AG04449 (cell line): ENCODE measurements at regions not wholly inside any gene's neighbourhood (a gene's known extent, or its start where the extent isn't known, plus 50 kb on each side); places are given as distances from the start of the nearest gene placed in this dataset.

ENCODE experiments used
- CTCF ChIA-PET: fragments of 350-600 bp; formaldehyde crosslinking; extraction: SDS; loops from one replicate; lab custom pipeline; 2021; ENCODE audit warnings: antibody characterized with exemption; lab: Yijun Ruan, JAX
- POLR2A ChIA-PET: fragments of 400-600, 350-600 bp; formaldehyde crosslinking; extraction: SDS; loops from one replicate; lab custom pipeline; 2020; ENCODE audit warnings: antibody characterized with exemption, inconsistent platforms; lab: Yijun Ruan, JAX
- DNase-seq: peaks from one replicate; pipeline ENCODE4 v3.0.0-alpha.2; 2010; ENCODE audit warnings: low read depth, low spot score
- H3K4me3 ChIP-seq: 2 replicates; pipeline ENCODE4 v1.5.1; 2011; ENCODE audit warnings: low read depth, mild to moderate bottlenecking, control low read depth, low read length
- CTCF ChIP-seq: IDR thresholded peaks from one replicate; pipeline ENCODE4 v1.5.1; 2011; ENCODE audit warnings: mild to moderate bottlenecking, moderate library complexity, low read length, control low read depth, inconsistent platforms; ENCODE audit not compliant: insufficient read depth; ENCODE audit errors: missing control alignments

- ChIA-PET POLR2A (no interaction called here), CTCF (no interaction called here)
- no peak for TF ChIP-seq CTCF
- no peak overlapping the region for H3K4me3 ChIP-seq
- DNase-seq: no peak
Observed at GRCh38 chr9:2417730-2418129, 203.9 kb upstream of the VLDLR start.

- no peak for DNase-seq
- TF ChIP-seq CTCF: no peak
- ChIA-PET CTCF (no interaction called here), POLR2A (no interaction called here)
- H3K4me3 ChIP-seq: no peak overlapping the region
Observed at GRCh38 chr9:2418619-2419018, 203.0 kb upstream of the VLDLR start.

GRCh38 chr9:2419347-2419746 lies 202.2 kb upstream of the VLDLR start:
- H3K4me3 ChIP-seq: no peak overlapping the region
- CTCF ChIA-PET: no interaction called here
- no peak for TF ChIP-seq CTCF
- no peak for DNase-seq
- POLR2A ChIA-PET: no interaction called here

GRCh38 chr9:2420543-2420942 lies 201.0 kb upstream of the VLDLR start:
- DNase-seq: no peak
- ChIA-PET POLR2A (no interaction called here), CTCF (no interaction called here)
- H3K4me3 ChIP-seq: no peak overlapping the region
- no peak for TF ChIP-seq CTCF

GRCh38 chr9:2424619-2425033 lies 197.0 kb upstream of the VLDLR start:
- no peak for DNase-seq
- no peak overlapping the region for H3K4me3 ChIP-seq
- POLR2A ChIA-PET: no interaction called here
- TF ChIP-seq CTCF: no peak
- CTCF ChIA-PET: no interaction called here

GRCh38 chr9:2425676-2426075 lies 195.9 kb upstream of the VLDLR start:
- TF ChIP-seq CTCF: no peak
- POLR2A ChIA-PET: no interaction called here
- DNase-seq: no peak
- H3K4me3 ChIP-seq: no peak overlapping the region
- CTCF ChIA-PET: no interaction called here
